ENCODE measurements at regions not wholly inside any gene's neighbourhood (a gene's known extent, or its start where the extent isn't known, plus 50 kb on each side); places are given as distances from the start of the nearest gene placed in this dataset.

DNA sequence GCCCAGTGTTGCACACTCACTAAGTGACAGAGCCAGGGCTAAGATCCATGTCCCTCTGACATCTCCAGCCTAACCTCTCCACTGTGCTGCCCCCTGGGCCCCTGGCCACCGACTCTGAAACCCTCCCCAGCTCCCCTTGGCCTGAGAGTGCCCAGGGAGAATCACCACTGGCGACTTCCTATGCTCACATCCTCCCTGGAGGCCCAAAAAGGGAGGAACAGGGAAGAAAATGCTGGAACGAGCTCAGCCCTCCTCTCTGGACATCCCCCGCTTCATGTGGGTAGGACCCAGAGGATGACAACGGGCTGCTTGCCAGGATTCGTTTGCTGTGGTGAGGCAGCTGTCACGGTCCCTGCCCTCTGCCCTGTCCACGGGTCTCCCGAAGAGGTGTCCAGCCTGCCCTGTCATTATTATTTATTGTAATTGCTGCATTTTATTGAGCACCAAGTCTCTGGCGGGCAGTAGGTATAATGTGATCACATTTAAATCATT, 153.5 kb upstream of the RPL38 start:
- no peak overlapping the region for H3K27ac Mint-ChIP-seq
- no peak for DNase-seq (ENCODE audit: low spot score)
- H3K9me3 ChIP-seq (ENCODE audit: low read depth): no peaks in the 10 kb centered on the region
- no peaks in the 10 kb centered on the region for H3K36me3 Mint-ChIP-seq
- no peak overlapping the region for H3K9ac ChIP-seq
- H3K27me3 ChIP-seq: peaks cover 16% of the 10 kb centered on the region
- no peak overlapping the region for H2AFZ ChIP-seq (replicated peaks)
- no peaks in the 10 kb centered on the region for H4K20me1 ChIP-seq (ENCODE audit: low read depth)
- H3K27me3 Mint-ChIP-seq (ENCODE audit: insufficient read depth, low read depth): peaks cover 6% of the 10 kb centered on the region
- H3K36me3 ChIP-seq: no peaks in the 10 kb centered on the region
- peaks cover 60% of the 10 kb centered on the region for H3K4me1 Mint-ChIP-seq
- no peak overlapping the region for H3K4me3 ChIP-seq
- no peak overlapping the region for H3K4me3 Mint-ChIP-seq
- no peaks in the 10 kb centered on the region for H3K79me2 ChIP-seq (ENCODE audit: low read depth)
- peaks cover 16% of the 10 kb centered on the region for H3K4me1 ChIP-seq
- no peaks in the 10 kb centered on the region for H3K9me3 Mint-ChIP-seq
- H3K27ac ChIP-seq: no peak overlapping the region
- H3F3A ChIP-seq (ENCODE audit: low read depth): no peaks in the 10 kb centered on the region
- H3K4me2 ChIP-seq: no peak overlapping the region
- TF ChIP-seq EZH2 (IDR thresholded peaks at IDR 0.05) (no peak), EZH2phosphoT487 (IDR thresholded peaks at IDR 0.05) (no peak), CTCF (IDR thresholded peaks at IDR 0.05) (no peak)

DNA sequence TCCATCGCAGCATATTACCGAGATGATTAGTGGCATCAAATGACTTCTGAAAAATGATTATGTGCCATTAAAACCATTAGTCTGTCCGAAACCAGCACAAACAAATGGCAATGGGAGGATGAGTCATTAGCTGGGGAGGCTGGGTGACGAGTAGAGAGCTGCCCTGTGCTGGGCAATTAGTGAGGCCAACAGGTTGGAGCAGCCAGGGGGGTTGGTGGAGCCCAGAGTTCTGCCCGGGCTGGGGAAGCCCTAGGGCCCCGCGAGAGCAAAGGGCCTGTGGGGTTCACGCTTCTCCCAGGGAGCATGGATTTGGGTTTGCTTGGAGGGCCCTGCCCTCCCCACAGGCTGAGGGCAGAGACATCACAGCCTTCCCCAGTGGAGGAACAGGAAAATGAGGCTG, 152.1 kb upstream of the RPL38 start:
- no peaks in the 10 kb centered on the region for H3K9me3 Mint-ChIP-seq
- Histone ChIP-seq H3K9ac (no peak overlapping the region), H3K27me3 (peaks cover 21% of the 10 kb centered on the region), H3K36me3 (no peaks in the 10 kb centered on the region), H3K4me1 (peaks cover 23% of the 10 kb centered on the region), H3K27ac (no peak overlapping the region), H3K4me2 (no peak overlapping the region), H3K9me3 (ENCODE audit: low read depth) (no peaks in the 10 kb centered on the region), H3K4me3 (no peak overlapping the region), H4K20me1 (ENCODE audit: low read depth) (no peaks in the 10 kb centered on the region), H3F3A (ENCODE audit: low read depth) (no peaks in the 10 kb centered on the region), H2AFZ (replicated peaks) (no peak overlapping the region), H3K79me2 (ENCODE audit: low read depth) (no peaks in the 10 kb centered on the region)
- H3K4me3 Mint-ChIP-seq: no peak overlapping the region
- H3K4me1 Mint-ChIP-seq: peaks cover 55% of the 10 kb centered on the region
- H3K27ac Mint-ChIP-seq: no peak overlapping the region
- DNase-seq (ENCODE audit: low spot score): no peak
- no peaks in the 10 kb centered on the region for H3K36me3 Mint-ChIP-seq
- TF ChIP-seq EZH2 (IDR thresholded peaks at IDR 0.05) (no peak), CTCF (IDR thresholded peaks at IDR 0.05) (no peak), EZH2phosphoT487 (IDR thresholded peaks at IDR 0.05) (no peak)
- peaks cover 3% of the 10 kb centered on the region for H3K27me3 Mint-ChIP-seq (ENCODE audit: insufficient read depth, low read depth)

DNA sequence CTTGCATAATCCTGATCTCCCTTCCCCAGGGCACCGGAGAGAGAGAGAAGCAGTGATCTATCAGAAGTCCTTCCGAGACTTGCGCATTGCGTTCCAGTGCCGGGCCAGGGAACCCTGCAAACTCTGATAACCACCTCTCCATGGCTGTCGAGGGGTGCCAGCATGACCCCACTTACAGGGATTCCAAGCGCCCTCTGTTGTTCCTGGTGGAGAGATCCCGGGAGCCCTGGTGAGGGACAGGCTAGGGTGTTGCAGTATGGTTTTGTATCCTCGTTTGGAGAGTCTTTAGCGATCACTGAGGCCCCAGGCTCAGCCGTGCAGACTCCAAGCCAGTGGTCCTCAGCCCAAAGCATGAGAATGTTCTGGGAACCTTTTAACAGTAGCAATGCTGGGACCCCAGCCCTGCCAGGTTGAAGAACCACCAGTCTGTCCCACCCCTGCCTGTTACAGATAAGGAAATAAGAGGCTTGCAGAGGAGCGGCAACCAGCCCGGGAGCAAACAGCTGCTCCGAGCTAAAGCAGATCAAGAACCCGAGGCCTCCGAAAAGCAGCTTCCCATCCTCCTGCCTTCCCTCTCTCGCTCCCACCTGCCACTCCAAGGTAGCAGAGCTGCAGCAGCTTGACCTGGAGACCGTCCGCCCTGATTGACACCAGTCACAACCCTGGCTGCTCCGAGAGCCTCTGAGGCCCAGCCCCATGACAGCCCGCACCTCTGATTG, 150.3 kb upstream of the RPL38 start:
- Histone ChIP-seq H3K9ac (no peak overlapping the region), H2AFZ (replicated peaks) (no peak overlapping the region), H3K9me3 (ENCODE audit: low read depth) (no peaks in the 10 kb centered on the region), H3K36me3 (no peaks in the 10 kb centered on the region), H3K79me2 (ENCODE audit: low read depth) (no peaks in the 10 kb centered on the region), H3K4me2 (no peak overlapping the region), H3K27me3 (peaks cover 33% of the 10 kb centered on the region), H3K4me1 (peaks cover 23% of the 10 kb centered on the region), H3F3A (ENCODE audit: low read depth) (no peaks in the 10 kb centered on the region), H3K27ac (no peak overlapping the region), H4K20me1 (ENCODE audit: low read depth) (no peaks in the 10 kb centered on the region), H3K4me3 (no peak overlapping the region)
- Mint-ChIP-seq H3K27ac (no peak overlapping the region), H3K27me3 (ENCODE audit: insufficient read depth, low read depth) (peaks cover 3% of the 10 kb centered on the region), H3K36me3 (no peaks in the 10 kb centered on the region), H3K4me3 (no peak overlapping the region), H3K4me1 (peaks cover 57% of the 10 kb centered on the region), H3K9me3 (no peaks in the 10 kb centered on the region)
- no peak for DNase-seq (ENCODE audit: low spot score)
- no peak for TF ChIP-seq EZH2phosphoT487 (IDR thresholded peaks at IDR 0.05)
- no peak for TF ChIP-seq CTCF (IDR thresholded peaks at IDR 0.05)
- no peak for TF ChIP-seq EZH2 (IDR thresholded peaks at IDR 0.05)

All from neural progenitor cell (in vitro differentiated cells).